K562 (cell line): ENCODE measurements at regions not wholly inside any gene's neighbourhood (a gene's known extent, or its start where the extent isn't known, plus 50 kb on each side); places are given as distances from the start of the nearest gene placed in this dataset.

Experiments
- ARID3A ChIP-seq: IDR thresholded peaks from 2 replicates; pipeline ENCODE4 v1.6.1; 2012; ENCODE audit warnings: low read depth, low read length, improper control_type of control experiment, borderline replicate concordance
- ARID4B ChIP-seq: sonication (generic); formaldehyde crosslinking; IDR thresholded peaks from 2 replicates; pipeline ENCODE4 v1.8.0; 2022; ENCODE audit warnings: mild to moderate bottlenecking, missing genetic modification reagents
- ELF4 ChIP-seq: fragments of 450-650 bp; formaldehyde crosslinking; IDR thresholded peaks from 2 replicates; pipeline ENCODE4 v1.4.0; 2022; ENCODE audit warnings: missing genetic modification characterization
- HMGN3 ChIP-seq: IDR thresholded peaks from 2 replicates; pipeline ENCODE4 v1.6.1; 2011; ENCODE audit warnings: borderline replicate concordance, low read depth, mild to moderate bottlenecking, mixed read lengths, low read length; ENCODE audit not compliant: insufficient read length; ENCODE audit errors: extremely low read depth
- MTA2 ChIP-seq: fragments of 450-650 bp; IDR thresholded peaks from 2 replicates; pipeline ENCODE4 v1.6.1; 2016; ENCODE audit warnings: low read depth
- NCOA4 ChIP-seq: fragments of 450-650 bp; IDR thresholded peaks from 2 replicates; pipeline ENCODE4 v1.6.1; 2018; ENCODE audit warnings: mild to moderate bottlenecking; ENCODE audit not compliant: partially characterized antibody
- RBM34 ChIP-seq: fragments of 200-400 bp; formaldehyde crosslinking; IDR thresholded peaks from 2 replicates; pipeline ENCODE4 v1.6.1; 2018; ENCODE audit warnings: low read length, borderline replicate concordance; ENCODE audit not compliant: insufficient read depth
- SMARCE1 ChIP-seq: fragments of 450-650 bp; IDR thresholded peaks from 2 replicates; pipeline ENCODE4 v1.7.1; 2016; ENCODE audit warnings: mild to moderate bottlenecking
- TCF15 ChIP-seq: fragments of 250-450 bp; sonication (Bioruptor Pico); IDR thresholded peaks from 2 replicates; pipeline ENCODE4 v1.8.0; 2022; ENCODE audit warnings: moderate library complexity, mild to moderate bottlenecking, inconsistent platforms
- USF2 ChIP-seq: sonication (generic); formaldehyde crosslinking; IDR thresholded peaks from 2 replicates; pipeline ENCODE4 v1.5.0; 2020; ENCODE audit warnings: missing genetic modification reagents
- ZBTB11 ChIP-seq, 3 experiments: fragments of 200-800 bp in 1 of 3; fragments of 250-450 bp in 1 of 3; fragments of 450-650 bp in 1 of 3; sonication (Bioruptor Pico) in 1 of 3; sonication (Bioruptor generic) in 1 of 3; formaldehyde crosslinking in 1 of 3; IDR thresholded peaks; 2 replicates each; pipeline versions ENCODE4 v1.6.1 to v1.8.0; 2016 to 2022; ENCODE audit warnings: mild to moderate bottlenecking in 2 of 3, missing genetic modification characterization in 2 of 3, missing compliant biosample characterization in 1 of 3, moderate library complexity in 1 of 3
- ZNF197 ChIP-seq: fragments of 200-800 bp; sonication (Bioruptor generic); IDR thresholded peaks from 2 replicates; pipeline ENCODE4 v1.6.1; 2016; ENCODE audit warnings: low read depth, missing genetic modification characterization, missing compliant biosample characterization
- ZNF511 ChIP-seq: sonication (generic); formaldehyde crosslinking; IDR thresholded peaks from 2 replicates; pipeline ENCODE4 v1.8.0; 2022; ENCODE audit warnings: mild to moderate bottlenecking, missing genetic modification reagents
- ZNF584 ChIP-seq: fragments of 200-800 bp; sonication (Bioruptor generic); IDR thresholded peaks from 2 replicates; pipeline ENCODE4 v1.6.1; 2016; ENCODE audit warnings: low read depth, mild to moderate bottlenecking, missing genetic modification characterization, missing compliant biosample characterization

- TF ChIP-seq ZNF197 (no peak; the same call in 1 of the 2 replicates), ZNF584 (0 out of 2 replicates have a peak, but pooled peaks have one; percentile 22), ARID4B (CRISPR knock-in tag) (no peak), ARID3A (no peak), ELF4 (CRISPR knock-in tag) (no peak), USF2 (no peak), HMGN3 (no peak), TCF15 (no peak), ZNF511 (CRISPR knock-in tag) (no peak), RBM34 (no peak), NCOA4 (no peak), MTA2 (no peak), ZBTB11 (CRISPR knock-in tag; IDR thresholded peaks at IDR 0.05) (no peak), SMARCE1 (peak; percentile 54; the same call in 1 of the 2 replicates)
Observed at GRCh38 chr2:105455488-105456003, 56.7 kb upstream of the FHL2 start (continued).
